ENCODE measurements at regions not wholly inside any gene's neighbourhood (a gene's known extent, or its start where the extent isn't known, plus 50 kb on each side); places are given as distances from the start of the nearest gene placed in this dataset.

DNA sequence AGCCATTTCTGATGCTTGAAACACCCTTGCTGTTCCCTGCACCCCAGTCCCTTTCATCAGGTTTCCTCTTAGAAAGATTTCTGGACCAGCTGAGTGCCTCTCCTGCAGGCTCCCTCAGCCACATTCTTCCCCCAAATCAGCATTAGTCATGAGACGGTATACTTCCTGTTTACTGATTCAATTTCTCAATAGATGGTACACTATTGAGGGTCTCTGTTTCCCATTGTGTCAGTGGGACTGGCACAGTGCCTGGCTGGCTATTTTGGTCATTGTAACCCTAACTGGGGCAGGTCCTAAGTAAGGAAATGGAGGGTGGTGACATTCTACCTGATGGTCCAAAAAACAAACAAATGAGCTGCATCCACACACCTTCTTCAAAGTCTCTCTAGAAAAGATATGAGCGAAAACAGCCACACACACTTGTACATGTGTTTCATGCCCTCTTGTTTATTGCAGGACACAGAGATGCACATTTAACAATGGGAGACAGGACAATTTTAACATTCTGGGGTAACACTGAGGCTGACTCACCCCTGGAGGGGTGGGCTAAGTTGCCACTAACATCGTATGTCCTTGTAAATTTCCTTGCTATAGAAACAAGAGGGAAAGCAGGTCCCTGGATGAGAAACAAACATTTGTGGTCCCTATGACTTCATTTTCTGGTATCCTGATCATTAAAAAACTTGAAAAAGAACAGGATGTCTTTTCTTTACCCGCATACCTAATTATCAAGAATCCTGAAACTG is 77.5 kb downstream of the RRAGC start:
- H3K4me1 ChIP-seq (ENCODE audit: control insufficient read depth in 1 of 2, low read depth in 2 of 2): no peaks in the 10 kb centered on the region
- H3K9me3 ChIP-seq: no peaks in the 10 kb centered on the region
- no peak overlapping the region for H3K27ac ChIP-seq
- TF ChIP-seq, protein P1, sequence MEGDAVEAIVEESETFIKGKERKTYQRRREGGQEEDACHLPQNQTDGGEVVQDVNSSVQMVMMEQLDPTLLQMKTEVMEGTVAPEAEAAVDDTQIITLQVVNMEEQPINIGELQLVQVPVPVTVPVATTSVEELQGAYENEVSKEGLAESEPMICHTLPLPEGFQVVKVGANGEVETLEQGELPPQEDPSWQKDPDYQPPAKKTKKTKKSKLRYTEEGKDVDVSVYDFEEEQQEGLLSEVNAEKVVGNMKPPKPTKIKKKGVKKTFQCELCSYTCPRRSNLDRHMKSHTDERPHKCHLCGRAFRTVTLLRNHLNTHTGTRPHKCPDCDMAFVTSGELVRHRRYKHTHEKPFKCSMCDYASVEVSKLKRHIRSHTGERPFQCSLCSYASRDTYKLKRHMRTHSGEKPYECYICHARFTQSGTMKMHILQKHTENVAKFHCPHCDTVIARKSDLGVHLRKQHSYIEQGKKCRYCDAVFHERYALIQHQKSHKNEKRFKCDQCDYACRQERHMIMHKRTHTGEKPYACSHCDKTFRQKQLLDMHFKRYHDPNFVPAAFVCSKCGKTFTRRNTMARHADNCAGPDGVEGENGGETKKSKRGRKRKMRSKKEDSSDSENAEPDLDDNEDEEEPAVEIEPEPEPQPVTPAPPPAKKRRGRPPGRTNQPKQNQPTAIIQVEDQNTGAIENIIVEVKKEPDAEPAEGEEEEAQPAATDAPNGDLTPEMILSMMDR (IDR thresholded peaks at IDR 0.05): no peak
- no peak for ATAC-seq (ENCODE audit: insufficient number of reproducible peaks, low FRiP score, low read depth)
- no peaks in the 10 kb centered on the region for H3K27me3 ChIP-seq (replicated peaks; ENCODE audit: insufficient read depth)
- DNase-seq (ENCODE audit: low spot score): no peak
- no peaks in the 10 kb centered on the region for H3K36me3 ChIP-seq
- no peak overlapping the region for H3K4me3 ChIP-seq

DNA sequence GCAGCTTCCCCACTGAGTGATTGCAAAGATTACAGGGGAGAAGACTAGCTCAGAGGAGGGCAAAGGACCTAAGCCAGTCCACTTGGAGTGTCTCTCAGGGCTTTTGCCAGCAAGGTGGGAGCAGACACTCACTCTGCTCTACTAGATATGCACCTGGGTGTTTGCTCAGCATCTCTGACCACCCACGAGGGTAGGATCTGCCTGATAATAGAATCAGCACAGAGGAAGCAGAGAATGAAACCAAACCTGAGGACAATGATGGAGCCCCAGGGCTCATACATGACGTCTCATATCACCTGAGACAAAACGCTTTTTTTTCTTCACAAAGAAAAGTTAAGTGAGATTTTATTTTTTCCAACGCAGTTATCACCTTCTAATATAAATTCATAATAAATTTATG is 79.4 kb downstream of the RRAGC start:
- H3K4me3 ChIP-seq: no peak overlapping the region
- no peaks in the 10 kb centered on the region for H3K36me3 ChIP-seq
- no peak for DNase-seq (ENCODE audit: low spot score)
- H3K27ac ChIP-seq: no peak overlapping the region
- no peaks in the 10 kb centered on the region for H3K27me3 ChIP-seq (replicated peaks; ENCODE audit: insufficient read depth)
- no peaks in the 10 kb centered on the region for H3K4me1 ChIP-seq (ENCODE audit: control insufficient read depth in 1 of 2, low read depth in 2 of 2)
- TF ChIP-seq, protein P1 (IDR thresholded peaks at IDR 0.05): no peak
- no peak for ATAC-seq (ENCODE audit: insufficient number of reproducible peaks, low FRiP score, low read depth)
- H3K9me3 ChIP-seq: no peaks in the 10 kb centered on the region

DNA sequence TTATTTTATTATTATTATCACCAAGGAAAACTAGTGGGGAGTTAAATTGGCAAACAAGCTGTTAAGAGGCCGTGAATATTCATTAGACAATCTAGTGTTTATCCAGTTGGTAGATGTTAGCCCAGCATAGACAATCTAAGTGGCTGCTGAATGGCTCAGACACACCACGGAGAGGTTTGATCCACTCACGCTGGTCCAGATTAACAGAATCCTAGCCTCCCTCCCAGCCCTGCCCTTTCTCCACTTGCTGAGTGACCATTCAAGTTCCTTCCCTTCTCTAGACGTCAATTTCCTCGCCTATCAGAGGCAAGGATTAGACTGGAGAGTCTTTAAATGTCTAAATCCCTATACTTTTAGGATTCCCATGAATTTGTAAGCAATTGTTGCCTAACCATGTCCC is 80.1 kb downstream of the RRAGC start:
- TF ChIP-seq, protein P1 (IDR thresholded peaks at IDR 0.05): no peak
- no peaks in the 10 kb centered on the region for H3K4me1 ChIP-seq (ENCODE audit: control insufficient read depth in 1 of 2, low read depth in 2 of 2)
- no peaks in the 10 kb centered on the region for H3K9me3 ChIP-seq
- H3K27me3 ChIP-seq (replicated peaks; ENCODE audit: insufficient read depth): no peaks in the 10 kb centered on the region
- no peaks in the 10 kb centered on the region for H3K36me3 ChIP-seq
- H3K27ac ChIP-seq: no peak overlapping the region
- DNase-seq (ENCODE audit: low spot score) (no peak), ATAC-seq (ENCODE audit: insufficient number of reproducible peaks, low FRiP score, low read depth) (no peak)
- no peak overlapping the region for H3K4me3 ChIP-seq

DNA sequence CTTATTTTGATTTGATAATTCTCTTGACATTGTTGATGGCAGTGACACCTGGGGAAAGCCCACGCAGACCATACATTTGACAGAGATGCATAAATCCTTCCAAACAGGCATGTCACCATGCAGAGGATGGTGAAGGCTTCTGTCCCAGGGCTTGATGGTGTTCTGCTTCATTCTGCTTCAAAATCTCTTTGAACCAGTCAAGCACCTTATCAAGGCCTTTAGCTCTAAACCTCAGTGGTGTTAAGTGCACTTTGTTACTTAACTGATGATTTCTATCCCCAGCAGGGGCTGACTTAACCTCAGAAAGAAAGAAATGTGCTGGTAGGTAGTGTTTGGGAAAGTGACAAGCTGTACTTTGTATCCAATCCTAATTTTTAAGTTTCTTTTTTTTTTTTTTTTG is 81.1 kb downstream of the RRAGC start:
- H3K36me3 ChIP-seq: no peaks in the 10 kb centered on the region
- TF ChIP-seq, protein P1 (IDR thresholded peaks at IDR 0.05): no peak
- no peaks in the 10 kb centered on the region for H3K27me3 ChIP-seq (replicated peaks; ENCODE audit: insufficient read depth)
- ATAC-seq (ENCODE audit: insufficient number of reproducible peaks, low FRiP score, low read depth) (no peak), DNase-seq (ENCODE audit: low spot score) (no peak)
- H3K9me3 ChIP-seq: no peaks in the 10 kb centered on the region
- H3K27ac ChIP-seq: no peak overlapping the region
- H3K4me3 ChIP-seq: no peak overlapping the region
- no peaks in the 10 kb centered on the region for H3K4me1 ChIP-seq (ENCODE audit: control insufficient read depth in 1 of 2, low read depth in 2 of 2)

DNA sequence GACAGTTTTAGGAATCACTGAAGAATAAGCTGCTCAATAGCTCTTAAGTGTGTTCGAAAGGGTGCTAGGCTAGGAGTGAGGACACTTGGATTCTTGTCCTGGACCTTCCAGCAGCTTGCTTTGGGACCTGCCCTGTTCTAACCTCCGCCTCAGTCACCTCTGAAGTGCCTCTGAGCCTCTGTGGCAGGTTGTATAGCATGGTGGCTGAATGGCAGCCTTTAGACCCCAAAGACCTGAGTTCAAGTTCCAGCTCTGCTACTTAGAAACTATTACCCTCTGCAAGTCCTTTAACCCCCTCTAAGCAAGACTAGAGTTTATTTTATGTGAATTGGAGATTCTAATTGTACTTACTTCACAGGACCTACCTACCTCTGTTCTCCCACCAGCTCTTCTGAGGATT is 81.5 kb downstream of the RRAGC start:
- H3K36me3 ChIP-seq: no peaks in the 10 kb centered on the region
- no peaks in the 10 kb centered on the region for H3K4me1 ChIP-seq (ENCODE audit: control insufficient read depth in 1 of 2, low read depth in 2 of 2)
- H3K27ac ChIP-seq: no peak overlapping the region
- H3K4me3 ChIP-seq: no peak overlapping the region
- DNase-seq (ENCODE audit: low spot score) (no peak), ATAC-seq (ENCODE audit: insufficient number of reproducible peaks, low FRiP score, low read depth) (no peak)
- no peaks in the 10 kb centered on the region for H3K27me3 ChIP-seq (replicated peaks; ENCODE audit: insufficient read depth)
- H3K9me3 ChIP-seq: no peaks in the 10 kb centered on the region
- TF ChIP-seq, protein P1 (IDR thresholded peaks at IDR 0.05): no peak

All from thoracic aorta (tissue), 2 donors.